ENCODE measurements at regions not wholly inside any gene's neighbourhood (a gene's known extent, or its start where the extent isn't known, plus 50 kb on each side); places are given as distances from the start of the nearest gene placed in this dataset.

GRCh38 chr3:104951426-104951825, 415.3 kb upstream of the ALCAM start:
- TF ChIP-seq L3MBTL2 (conservative IDR thresholded peaks at IDR 0.05), result no peak
- no peak for TF ChIP-seq TARDBP (IDR thresholded peaks at IDR 0.05)
- no peak for TF ChIP-seq ARNT (IDR thresholded peaks at IDR 0.05)
- TF ChIP-seq BHLHE40 (IDR thresholded peaks at IDR 0.05; ENCODE audit: borderline replicate concordance), result no peak
- TF ChIP-seq FOXK2 (IDR thresholded peaks at IDR 0.05), result no peak
- DNase-seq (ENCODE audit: extremely low spot score), result no peak
- ChIA-PET CTCF (no interaction called here), POLR2A (no interaction called here)

- CTCF ChIA-PET, result no interaction called here
- TF ChIP-seq HDGF (IDR thresholded peaks at IDR 0.05; ENCODE audit: borderline replicate concordance), result no peak
- TF ChIP-seq ELF4 (IDR thresholded peaks at IDR 0.05), result no peak
- no peak for TF ChIP-seq FOXM1 (IDR thresholded peaks at IDR 0.05; ENCODE audit: borderline replicate concordance)
- no peak for TF ChIP-seq SP1 (IDR thresholded peaks at IDR 0.05)
- no peak for TF ChIP-seq LEF1 (IDR thresholded peaks at IDR 0.05; ENCODE audit: borderline replicate concordance)
- no peak for DNase-seq (ENCODE audit: extremely low spot score)
- POLR2A ChIA-PET, result no interaction called here
Observed at GRCh38 chr3:104952146-104952972, 414.4 kb upstream of the ALCAM start.

- TF ChIP-seq CTBP1 (IDR thresholded peaks at IDR 0.05; ENCODE audit: borderline replicate concordance) (no peak), LEF1 (IDR thresholded peaks at IDR 0.05; ENCODE audit: borderline replicate concordance) (no peak), SP1 (IDR thresholded peaks at IDR 0.05) (no peak), TARDBP (IDR thresholded peaks at IDR 0.05) (no peak), ARNT (IDR thresholded peaks at IDR 0.05) (no peak), ELF4 (IDR thresholded peaks at IDR 0.05) (no peak), FOXK2 (IDR thresholded peaks at IDR 0.05) (no peak), FOXA1 (IDR thresholded peaks at IDR 0.05) (no peak), SUZ12 (IDR thresholded peaks at IDR 0.05) (no peak), FOXM1 (IDR thresholded peaks at IDR 0.05; ENCODE audit: borderline replicate concordance) (no peak), L3MBTL2 (conservative IDR thresholded peaks at IDR 0.05) (no peak), PKNOX1 (IDR thresholded peaks at IDR 0.05) (no peak), BHLHE40 (IDR thresholded peaks at IDR 0.05; ENCODE audit: borderline replicate concordance) (no peak), NFRKB (IDR thresholded peaks at IDR 0.05) (no peak), HDGF (IDR thresholded peaks at IDR 0.05; ENCODE audit: borderline replicate concordance) (no peak), ZNF384 (IDR thresholded peaks at IDR 0.05) (no peak)
- no peak for DNase-seq (ENCODE audit: extremely low spot score)
- POLR2A ChIA-PET, result no interaction called here
- CTCF ChIA-PET, result no interaction called here
Observed at GRCh38 chr3:104956620-104957345, 409.9 kb upstream of the ALCAM start.

GRCh38 chr3:104960579-104960978, 406.1 kb upstream of the ALCAM start:
- DNase-seq (ENCODE audit: extremely low spot score), result no peak
- CTCF ChIA-PET, result no interaction called here
- TF ChIP-seq TARDBP (IDR thresholded peaks at IDR 0.05), result no peak
- no peak for TF ChIP-seq PKNOX1 (IDR thresholded peaks at IDR 0.05)
- no peak for TF ChIP-seq L3MBTL2 (conservative IDR thresholded peaks at IDR 0.05)
- TF ChIP-seq SUZ12 (IDR thresholded peaks at IDR 0.05), result no peak
- TF ChIP-seq SP1 (IDR thresholded peaks at IDR 0.05), result no peak
- TF ChIP-seq ZNF384 (IDR thresholded peaks at IDR 0.05), result no peak
- no peak for TF ChIP-seq FOXK2 (IDR thresholded peaks at IDR 0.05)
- TF ChIP-seq HDGF (IDR thresholded peaks at IDR 0.05; ENCODE audit: borderline replicate concordance), result no peak
- no peak for TF ChIP-seq ARNT (IDR thresholded peaks at IDR 0.05)
- no peak for TF ChIP-seq BHLHE40 (IDR thresholded peaks at IDR 0.05; ENCODE audit: borderline replicate concordance)
- POLR2A ChIA-PET, result no interaction called here

GRCh38 chr3:104961851-104962250, 404.9 kb upstream of the ALCAM start:
- no peak for TF ChIP-seq FOXM1 (IDR thresholded peaks at IDR 0.05; ENCODE audit: borderline replicate concordance)
- TF ChIP-seq ZNF384 (IDR thresholded peaks at IDR 0.05), result no peak
- TF ChIP-seq ARNT (IDR thresholded peaks at IDR 0.05), result no peak
- no peak for TF ChIP-seq ELF4 (IDR thresholded peaks at IDR 0.05)
- no peak for TF ChIP-seq FOXK2 (IDR thresholded peaks at IDR 0.05)
- no peak for TF ChIP-seq CTBP1 (IDR thresholded peaks at IDR 0.05; ENCODE audit: borderline replicate concordance)
- TF ChIP-seq TARDBP (IDR thresholded peaks at IDR 0.05), result no peak
- no peak for TF ChIP-seq SUZ12 (IDR thresholded peaks at IDR 0.05)
- no peak for TF ChIP-seq SP1 (IDR thresholded peaks at IDR 0.05)
- TF ChIP-seq BHLHE40 (IDR thresholded peaks at IDR 0.05; ENCODE audit: borderline replicate concordance), result no peak
- TF ChIP-seq NFRKB (IDR thresholded peaks at IDR 0.05), result no peak
- no peak for TF ChIP-seq L3MBTL2 (conservative IDR thresholded peaks at IDR 0.05)
- no peak for TF ChIP-seq PKNOX1 (IDR thresholded peaks at IDR 0.05)
- no peak for TF ChIP-seq LEF1 (IDR thresholded peaks at IDR 0.05; ENCODE audit: borderline replicate concordance)
- no peak for TF ChIP-seq FOXA1 (IDR thresholded peaks at IDR 0.05)
- TF ChIP-seq HDGF (IDR thresholded peaks at IDR 0.05; ENCODE audit: borderline replicate concordance), result no peak
- DNase-seq (ENCODE audit: extremely low spot score), result no peak
- POLR2A ChIA-PET, result no interaction called here
- CTCF ChIA-PET, result no interaction called here

GRCh38 chr3:104974316-104974715, 392.4 kb upstream of the ALCAM start:
- DNase-seq (ENCODE audit: extremely low spot score), result no peak
- no peak for TF ChIP-seq SP1 (IDR thresholded peaks at IDR 0.05)
- CTCF ChIA-PET, result no interaction called here
- POLR2A ChIA-PET, result no interaction called here

All from HEK293T (cell line).